ENCODE measurements at regions not wholly inside any gene's neighbourhood (a gene's known extent, or its start where the extent isn't known, plus 50 kb on each side); places are given as distances from the start of the nearest gene placed in this dataset.

GRCh38 chr5:38124321-38124720, 134.0 kb upstream of the EGFLAM start:
- TF ChIP-seq POLR2A (IDR thresholded peaks at IDR 0.05) (no peak), CTCF (IDR thresholded peaks at IDR 0.05) (no peak)

Data from body of pancreas (tissue), 4 donors.